Gastrocnemius medialis (tissue), 4 donors: ENCODE measurements at regions not wholly inside any gene's neighbourhood (a gene's known extent, or its start where the extent isn't known, plus 50 kb on each side); places are given as distances from the start of the nearest gene placed in this dataset.

Experiments
- ATAC-seq, 2 donors: fragments of 150-250 bp; one replicate each; pipeline ENCODE4 v1.9.1; 2016
- DNase-seq, 2 donors: peaks; one replicate each; pipeline ENCODE4 v3.0.0-alpha.2; 2019
- H3K27ac ChIP-seq, 4 donors: fragments of 200-600 bp; sonication (generic); 1 replicate in 1 of 4; 2 replicates in 3 of 4; pipeline ENCODE4 v1.5.1; 2016 to 2018; ENCODE audit warnings: mild to moderate bottlenecking in 2 of 4, moderate library complexity in 1 of 4
- H3K27me3 ChIP-seq, 3 donors: fragments of 200-600 bp; sonication (generic) in 2 of 3; 1 replicate in 1 of 3; 2 replicates in 2 of 3; pipeline versions ENCODE4 v1.5.1 to v1.6.0; 2016 to 2019; ENCODE audit warnings: mild to moderate bottlenecking in 1 of 3, moderate library complexity in 1 of 3
- H3K36me3 ChIP-seq, 2 donors: fragments of 200-600 bp; sonication (generic) in 1 of 2; one replicate each; pipeline ENCODE4 v1.5.1; 2017 to 2018
- H3K4me1 ChIP-seq, 2 donors: fragments of 200-600 bp; sonication (generic) in 1 of 2; one replicate each; pipeline ENCODE4 v1.5.1; 2016 to 2017; ENCODE audit warnings: mild to moderate bottlenecking in 2 of 2
- H3K4me3 ChIP-seq, 4 donors: fragments of 200-600 bp; sonication (generic) in 3 of 4; 1 replicate in 1 of 4; 2 replicates in 3 of 4; pipeline ENCODE4 v1.5.1; 2016 to 2019; ENCODE audit warnings: mild to moderate bottlenecking in 2 of 4
- H3K9me3 ChIP-seq, 3 donors: fragments of 200-600 bp; sonication (generic) in 2 of 3; 1 replicate in 1 of 3; 2 replicates in 2 of 3; pipeline ENCODE4 v1.5.1; 2016 to 2019
- POLR2A ChIP-seq, 2 donors: fragments of 450-650 bp; IDR thresholded peaks; one replicate each; pipeline ENCODE4 v1.6.1; 2017; ENCODE audit warnings: antibody characterized with exemption in 2 of 2, mild to moderate bottlenecking in 2 of 2, moderate library complexity in 2 of 2
- in situ Hi-C, 4 donors: fragments of 200-750 bp; cut with MboI; loops; one replicate each; pipeline versions ENCODE4 v1.15.0 to v1.8.0; 2017; ENCODE audit warnings: low sequenced_read_pairs in 4 of 4
- intact Hi-C: fragments of 100-400 bp; cut with DNase I; formaldehyde crosslinking; loops from one replicate; pipeline ENCODE4 v1.15.1; 2023; ENCODE audit warnings: low total_unique reads
- TF ChIP-seq, protein P1 (sequence below), 5 experiments: fragments of 450-650 bp in 3 of 5; fragments of 200-600 bp in 2 of 5; sonication (generic) in 2 of 5; IDR thresholded peaks in 4 of 5; conservative IDR thresholded peaks in 1 of 5; 1 replicate in 4 of 5; 2 replicates in 1 of 5; pipeline ENCODE4 v1.5.1; 2016 to 2019; ENCODE audit warnings: antibody characterized with exemption in 5 of 5, mild to moderate bottlenecking in 3 of 5, moderate library complexity in 3 of 5

DNA sequence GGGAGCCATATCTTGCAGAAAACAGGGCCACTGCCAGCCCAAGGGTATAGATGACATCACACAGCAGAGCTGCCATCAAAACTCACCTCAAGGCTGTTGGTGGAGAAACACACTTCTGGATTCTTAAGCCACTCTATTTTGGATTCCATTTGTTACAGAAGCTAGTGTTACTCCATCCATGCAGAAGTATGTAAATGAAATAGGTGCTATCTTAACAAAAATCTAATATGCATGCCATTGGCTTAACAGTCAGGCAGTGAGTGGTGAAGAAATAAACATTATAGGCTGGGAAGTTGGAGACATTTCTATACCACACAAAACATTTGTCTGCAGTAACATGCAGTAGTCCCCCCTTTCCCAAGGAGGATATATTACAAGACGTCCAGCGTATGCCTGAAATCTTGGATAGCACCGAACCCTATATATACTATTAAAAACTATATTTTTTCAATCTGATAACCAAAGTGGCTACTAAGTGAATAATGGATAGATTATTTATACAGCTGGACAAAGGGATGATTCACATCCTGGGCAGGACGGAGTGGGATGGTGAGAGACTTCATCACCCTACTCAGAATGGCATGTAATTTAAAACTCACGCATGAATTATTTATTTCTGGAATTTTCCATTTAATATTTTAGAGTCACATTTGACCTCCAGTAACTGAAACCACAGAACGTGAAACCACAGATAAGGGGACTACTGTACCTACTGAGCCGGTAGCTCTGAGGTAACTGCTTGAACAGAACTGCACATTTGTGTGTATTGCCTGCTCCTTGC lies 160.0 kb upstream of the PLN start:
- DNase-seq (no peak), ATAC-seq (no peak)
- Histone ChIP-seq H3K27ac (no peak overlapping the region), H3K4me1 (peaks cover 0 to 4% of the 10 kb centered on the region in 2 donors), H3K27me3 (no peaks in the 10 kb centered on the region), H3K4me3 (no peak overlapping the region), H3K9me3 (no peaks in the 10 kb centered on the region), H3K36me3 (no peaks in the 10 kb centered on the region)
- in situ Hi-C loops: no loop called here
- TF ChIP-seq, protein P1, sequence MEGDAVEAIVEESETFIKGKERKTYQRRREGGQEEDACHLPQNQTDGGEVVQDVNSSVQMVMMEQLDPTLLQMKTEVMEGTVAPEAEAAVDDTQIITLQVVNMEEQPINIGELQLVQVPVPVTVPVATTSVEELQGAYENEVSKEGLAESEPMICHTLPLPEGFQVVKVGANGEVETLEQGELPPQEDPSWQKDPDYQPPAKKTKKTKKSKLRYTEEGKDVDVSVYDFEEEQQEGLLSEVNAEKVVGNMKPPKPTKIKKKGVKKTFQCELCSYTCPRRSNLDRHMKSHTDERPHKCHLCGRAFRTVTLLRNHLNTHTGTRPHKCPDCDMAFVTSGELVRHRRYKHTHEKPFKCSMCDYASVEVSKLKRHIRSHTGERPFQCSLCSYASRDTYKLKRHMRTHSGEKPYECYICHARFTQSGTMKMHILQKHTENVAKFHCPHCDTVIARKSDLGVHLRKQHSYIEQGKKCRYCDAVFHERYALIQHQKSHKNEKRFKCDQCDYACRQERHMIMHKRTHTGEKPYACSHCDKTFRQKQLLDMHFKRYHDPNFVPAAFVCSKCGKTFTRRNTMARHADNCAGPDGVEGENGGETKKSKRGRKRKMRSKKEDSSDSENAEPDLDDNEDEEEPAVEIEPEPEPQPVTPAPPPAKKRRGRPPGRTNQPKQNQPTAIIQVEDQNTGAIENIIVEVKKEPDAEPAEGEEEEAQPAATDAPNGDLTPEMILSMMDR (IDR thresholded peaks at IDR 0.05 in 4 of 5, conservative IDR thresholded peaks at IDR 0.05 in 1 of 5): no peak
- no peak for TF ChIP-seq POLR2A (IDR thresholded peaks at IDR 0.05)
- intact Hi-C loops: no loop called here

DNA sequence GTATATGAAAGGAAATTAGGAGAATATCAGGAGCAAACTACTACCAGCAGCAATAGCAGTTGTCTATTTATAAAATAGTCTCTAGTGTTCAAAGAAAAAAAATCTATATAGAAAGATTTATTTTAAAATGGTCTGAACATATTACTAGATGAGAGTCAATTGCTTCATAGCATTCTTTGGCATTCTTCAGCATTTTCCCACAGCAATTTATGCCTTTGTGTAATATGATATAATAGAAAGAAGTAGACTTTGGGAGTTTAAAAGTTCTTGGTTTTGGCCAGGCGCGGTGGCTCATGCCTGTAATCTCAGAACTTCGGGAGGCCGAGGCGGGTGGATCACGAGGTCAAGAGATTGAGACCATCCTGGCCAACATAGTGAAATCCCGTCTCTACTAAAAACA lies 157.0 kb upstream of the PLN start:
- TF ChIP-seq POLR2A (IDR thresholded peaks at IDR 0.05): no peak
- TF ChIP-seq, protein P1 (IDR thresholded peaks at IDR 0.05 in 4 of 5, conservative IDR thresholded peaks at IDR 0.05 in 1 of 5): no peak
- H3K4me3 ChIP-seq: no peak overlapping the region
- intact Hi-C loops: no loop called here
- DNase-seq (no peak), ATAC-seq (no peak)
- no peak overlapping the region for H3K27ac ChIP-seq
- H3K27me3 ChIP-seq: no peaks in the 10 kb centered on the region
- no peaks in the 10 kb centered on the region for H3K36me3 ChIP-seq
- H3K4me1 ChIP-seq: peaks cover 0 to 8% of the 10 kb centered on the region in 2 donors
- in situ Hi-C loops: no loop called here
- no peaks in the 10 kb centered on the region for H3K9me3 ChIP-seq

DNA sequence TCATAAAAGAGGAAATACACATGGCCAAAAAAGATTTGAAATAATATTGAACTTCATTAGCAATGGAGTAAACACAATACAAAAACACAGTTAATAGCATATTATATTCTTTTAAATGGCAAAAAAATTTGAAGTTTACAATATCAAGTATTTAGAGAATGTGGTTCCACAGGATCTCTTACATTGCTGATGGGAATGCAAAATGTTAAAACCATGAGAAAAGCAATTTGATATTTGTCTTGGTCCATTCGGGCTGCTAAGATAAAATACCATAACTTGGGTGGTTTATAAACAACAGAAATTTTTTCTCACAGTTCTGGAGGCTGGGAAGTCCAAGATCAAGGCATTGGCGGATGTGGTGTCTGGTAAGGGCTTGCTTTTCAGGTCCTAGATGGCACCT lies 154.0 kb upstream of the PLN start:
- Histone ChIP-seq H3K36me3 (no peaks in the 10 kb centered on the region), H3K4me1 (peaks cover 29 to 33% of the 10 kb centered on the region in 2 donors), H3K27ac (no peak overlapping the region), H3K27me3 (no peaks in the 10 kb centered on the region), H3K4me3 (no peak overlapping the region), H3K9me3 (no peaks in the 10 kb centered on the region)
- no peak for DNase-seq
- no peak for TF ChIP-seq POLR2A (IDR thresholded peaks at IDR 0.05)
- TF ChIP-seq, protein P1 (IDR thresholded peaks at IDR 0.05 in 4 of 5, conservative IDR thresholded peaks at IDR 0.05 in 1 of 5): no peak
- no peak for ATAC-seq
- in situ Hi-C loops (no loop called here), intact Hi-C loops (no loop called here)

DNA sequence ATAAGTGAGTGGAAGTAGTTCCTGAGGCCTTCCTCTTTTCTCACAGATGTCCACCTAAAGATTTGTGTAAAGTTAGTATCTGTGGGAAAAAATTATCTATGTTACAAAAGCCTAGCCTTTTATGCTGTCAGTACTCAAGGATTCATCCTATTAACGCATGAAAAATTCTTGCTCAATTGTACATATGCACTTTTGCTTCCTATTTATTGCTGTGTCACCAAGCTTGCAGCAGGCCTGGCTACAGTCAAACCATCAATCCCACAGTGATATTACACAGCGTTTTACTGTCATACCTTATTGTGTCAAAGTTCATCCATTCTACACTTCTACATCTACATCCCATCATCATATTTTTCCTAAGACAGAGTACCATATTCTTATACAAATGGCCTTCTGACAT lies 151.1 kb upstream of the PLN start:
- H3K27me3 ChIP-seq: no peaks in the 10 kb centered on the region
- in situ Hi-C loops: no loop called here
- peaks cover 34% of the 10 kb centered on the region in 2 donors for H3K4me1 ChIP-seq
- DNase-seq (no peak), ATAC-seq (no peak)
- intact Hi-C loops: loop anchor here (1.0 kb wide), 1 partner anchor 63 kb away; no protein-coding TSS in a partner anchor
- H3K27ac ChIP-seq: peak overlapping the region; percentile 79 to 87 (median 82)
- H3K36me3 ChIP-seq: no peaks in the 10 kb centered on the region
- TF ChIP-seq, protein P1 (IDR thresholded peaks at IDR 0.05 in 4 of 5, conservative IDR thresholded peaks at IDR 0.05 in 1 of 5): no peak
- no peak overlapping the region for H3K4me3 ChIP-seq
- H3K9me3 ChIP-seq: no peaks in the 10 kb centered on the region
